H4 (cell line): ENCODE measurements at regions not wholly inside any gene's neighbourhood (a gene's known extent, or its start where the extent isn't known, plus 50 kb on each side); places are given as distances from the start of the nearest gene placed in this dataset.

Experiments used
- DNase-seq: peaks from one replicate; pipeline ENCODE4 v3.0.0-alpha.2; 2015; ENCODE audit warnings: low spot score

DNA sequence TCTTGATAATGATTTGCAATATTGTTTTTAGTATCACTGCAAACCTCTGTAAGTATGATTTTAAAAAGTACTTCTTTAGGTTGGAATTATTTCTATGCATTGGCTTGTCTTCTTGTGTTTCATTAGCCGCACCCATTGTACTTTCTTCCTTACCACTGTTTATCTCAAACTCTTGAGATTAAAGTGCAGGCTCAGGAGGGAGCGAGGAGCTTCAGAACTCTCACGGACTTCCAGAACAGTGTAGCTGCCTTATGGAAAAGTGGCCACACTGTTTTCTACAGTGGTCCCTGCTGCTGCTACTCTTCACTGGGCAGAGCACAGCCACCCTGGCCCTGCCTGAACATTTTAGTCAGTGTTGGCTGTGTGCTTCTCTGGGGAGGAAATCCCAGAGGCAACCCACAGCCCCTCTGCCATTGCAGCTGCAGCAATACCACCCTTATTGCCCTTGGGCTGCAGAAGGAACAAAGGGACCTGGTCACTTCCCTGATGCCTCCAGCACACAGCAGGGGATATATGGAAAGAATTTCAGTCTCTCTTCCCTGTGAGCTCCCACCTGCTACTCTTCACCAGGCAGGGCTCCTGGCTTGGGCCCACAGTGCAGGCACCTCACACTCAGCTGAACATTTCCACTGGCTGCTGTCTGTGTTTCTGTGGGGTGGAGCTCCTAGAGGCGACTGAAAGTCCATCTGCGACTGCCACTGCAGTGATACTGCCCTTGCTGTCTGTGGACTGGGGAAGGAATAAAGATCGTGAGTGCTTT, 91.7 kb upstream of the MAP3K4 start:
- no peak for DNase-seq

DNA sequence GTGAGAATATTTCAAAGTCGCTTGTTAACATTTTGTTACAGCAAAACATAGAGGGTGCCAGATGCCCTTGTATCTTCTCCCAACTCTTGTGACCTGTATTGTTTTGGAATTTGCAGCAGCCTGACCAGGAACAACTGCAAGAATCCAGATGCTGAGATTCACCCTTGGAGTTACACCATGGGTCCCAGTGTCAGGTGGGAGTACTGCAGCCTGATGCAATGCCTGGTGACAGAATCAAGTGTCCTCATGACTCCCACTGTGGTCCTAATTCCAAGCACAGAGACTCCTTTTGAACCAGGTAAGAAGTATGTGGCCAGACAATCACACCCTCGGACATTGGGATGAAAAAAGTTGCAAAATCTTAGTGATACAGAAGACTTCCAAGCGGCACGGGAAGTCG, 79.6 kb upstream of the MAP3K4 start:
- DNase-seq, result no peak

DNA sequence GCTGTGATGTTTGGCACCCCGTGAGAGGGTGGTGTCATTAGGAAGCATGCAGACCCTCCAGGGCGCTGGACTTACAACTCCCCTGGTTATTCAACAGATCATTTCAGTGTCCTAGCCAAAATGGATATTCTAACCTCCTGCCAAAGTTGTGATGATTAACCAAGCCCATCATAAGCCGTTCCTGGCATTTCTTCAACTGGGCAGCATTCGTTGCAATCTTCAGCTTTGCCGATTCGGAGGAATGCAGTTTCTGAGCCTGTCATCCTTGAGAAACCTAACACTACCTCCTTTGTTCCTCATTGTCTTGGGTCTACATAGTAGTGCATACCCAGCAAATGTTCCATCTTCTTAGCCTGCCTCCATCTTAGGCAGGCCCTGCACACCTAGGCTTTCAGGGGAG, 79.2 kb upstream of the MAP3K4 start:
- DNase-seq, result no peak

DNA sequence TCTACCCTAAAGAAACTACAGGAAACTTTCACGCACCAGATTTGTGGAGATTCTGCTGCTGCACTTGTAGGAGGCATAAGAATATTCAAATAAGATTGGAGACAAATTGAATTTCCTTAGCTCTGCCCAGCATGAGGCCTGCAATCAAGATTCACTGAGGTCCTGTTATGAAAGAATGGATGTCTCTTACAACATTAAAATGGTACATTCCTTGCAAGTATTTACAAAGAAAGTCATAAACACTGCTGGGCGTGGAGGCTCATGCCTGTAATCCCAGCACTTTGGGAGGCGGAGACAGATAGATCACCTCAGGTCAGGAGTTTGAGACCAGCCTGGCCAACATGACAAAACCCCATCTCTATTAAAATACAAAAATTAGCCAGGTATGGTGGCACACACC, 74.0 kb upstream of the MAP3K4 start:
- DNase-seq, result no peak

DNA sequence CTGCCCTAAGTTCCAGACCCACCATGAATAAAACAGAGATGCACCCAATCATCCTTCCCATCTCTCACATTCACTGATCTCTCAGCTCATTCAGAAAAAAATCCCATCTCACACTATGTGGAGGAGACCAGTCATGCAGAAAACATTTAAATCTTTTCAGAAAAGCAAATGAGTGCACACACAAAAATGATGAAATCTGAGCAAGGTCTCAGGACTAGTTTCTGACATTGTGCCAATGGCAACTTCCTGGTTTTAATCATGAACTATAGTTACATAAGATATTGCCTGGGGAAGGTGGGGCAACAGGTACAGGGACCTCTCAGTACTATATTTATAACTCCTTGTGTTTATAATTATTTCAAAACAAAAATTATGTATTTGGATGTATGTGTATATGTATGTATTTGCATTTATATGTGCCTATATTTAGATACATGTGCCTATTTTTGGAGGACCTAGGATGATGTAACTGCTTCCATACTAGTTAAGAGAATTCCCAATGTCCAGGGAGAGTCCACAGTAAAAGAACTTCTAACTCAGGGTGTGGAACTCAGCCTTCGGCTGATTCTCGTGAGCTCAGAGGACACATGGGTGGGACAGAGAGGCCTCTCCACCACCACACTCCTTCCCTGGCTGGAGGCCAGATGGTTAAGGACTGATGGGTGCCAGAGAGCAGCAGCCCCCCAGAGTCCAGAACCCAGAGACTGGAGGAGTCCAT, 71.7 kb upstream of the MAP3K4 start:
- DNase-seq, result peak; percentile 43

DNA sequence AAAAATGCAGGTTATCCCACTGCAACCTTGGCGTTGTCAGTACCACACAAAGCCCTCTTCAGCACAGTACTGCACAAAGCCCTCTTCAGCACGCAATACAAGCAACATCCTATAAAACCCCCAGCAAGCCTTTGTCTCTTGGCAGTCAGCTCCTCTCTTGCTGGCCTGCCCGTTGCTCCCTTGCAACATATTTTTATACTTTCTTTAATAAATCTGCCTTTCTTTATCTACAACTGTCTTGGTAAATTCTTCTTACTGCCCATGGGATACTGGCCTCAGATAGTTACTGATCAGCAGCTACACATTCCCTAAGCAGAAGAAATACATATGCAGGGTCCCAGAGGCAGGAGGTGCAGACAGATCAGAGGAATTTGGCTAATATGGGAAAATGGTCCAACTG, 70.5 kb upstream of the MAP3K4 start:
- no peak for DNase-seq

DNA sequence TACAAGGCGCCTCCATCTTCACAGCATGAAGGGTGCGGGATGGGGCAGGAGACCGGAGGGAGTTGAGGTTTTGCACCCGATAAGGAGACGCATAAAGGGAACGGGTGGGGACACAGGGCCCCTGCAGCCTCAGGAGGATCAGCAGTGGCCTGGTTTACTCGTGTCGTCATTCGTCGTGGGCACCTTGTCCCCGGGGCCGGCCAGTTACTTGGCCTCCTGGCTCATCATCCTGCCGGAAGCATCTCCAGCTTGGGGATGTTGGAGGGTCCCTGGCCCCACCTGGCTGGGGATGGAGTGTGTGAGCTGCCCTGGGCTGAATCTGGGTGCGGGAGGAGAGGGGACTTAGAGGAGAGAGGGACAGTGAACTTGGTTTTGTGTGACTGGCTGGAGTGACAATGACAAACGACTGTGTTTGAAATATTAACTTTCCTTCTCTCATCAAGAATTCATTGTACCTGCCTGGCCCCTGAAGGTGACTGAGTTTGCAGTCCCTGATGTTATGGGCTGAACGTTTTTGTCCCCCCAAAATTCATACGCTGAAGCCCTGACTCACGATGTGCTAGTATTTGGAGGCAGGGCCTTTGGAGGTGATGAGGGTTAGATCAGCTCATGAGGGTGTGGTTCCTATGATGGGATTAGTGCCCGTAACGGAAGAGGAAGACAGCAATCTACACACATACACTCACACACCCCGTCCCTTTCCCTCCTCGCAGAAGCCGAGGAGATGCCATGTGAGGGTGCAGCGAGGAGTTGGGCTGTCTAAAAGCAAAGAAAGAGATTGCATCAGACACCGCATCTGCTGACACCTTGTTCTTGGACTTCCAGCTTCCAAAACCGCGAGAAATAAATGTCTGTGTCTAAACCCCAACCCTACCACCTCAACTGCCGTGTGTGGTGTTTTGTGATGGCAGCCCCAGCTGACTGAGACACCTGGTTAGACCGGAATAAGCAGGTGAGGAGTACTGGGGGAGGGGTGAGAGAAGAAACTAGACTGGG, 65.0 kb upstream of the MAP3K4 start:
- no peak for DNase-seq

DNA sequence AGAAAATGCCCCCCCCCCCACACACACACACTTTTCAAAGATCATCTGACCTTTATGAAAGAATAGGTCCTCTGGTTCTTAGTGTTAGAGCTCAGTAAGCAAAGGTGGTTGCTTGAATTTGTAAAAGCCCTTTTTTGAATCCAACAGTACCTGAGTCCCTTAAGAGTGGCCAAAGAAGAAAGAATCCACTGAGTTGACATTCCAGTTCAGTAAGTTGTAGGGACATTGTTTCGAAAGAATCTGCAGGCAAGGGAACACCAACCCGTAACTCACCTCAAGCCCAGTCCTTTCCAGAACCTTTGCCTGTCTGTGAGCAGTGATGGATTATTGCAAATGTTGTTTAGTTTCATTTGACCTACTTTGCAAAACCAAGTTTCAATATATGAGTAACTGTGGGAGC, 64.2 kb upstream of the MAP3K4 start:
- no peak for DNase-seq

DNA sequence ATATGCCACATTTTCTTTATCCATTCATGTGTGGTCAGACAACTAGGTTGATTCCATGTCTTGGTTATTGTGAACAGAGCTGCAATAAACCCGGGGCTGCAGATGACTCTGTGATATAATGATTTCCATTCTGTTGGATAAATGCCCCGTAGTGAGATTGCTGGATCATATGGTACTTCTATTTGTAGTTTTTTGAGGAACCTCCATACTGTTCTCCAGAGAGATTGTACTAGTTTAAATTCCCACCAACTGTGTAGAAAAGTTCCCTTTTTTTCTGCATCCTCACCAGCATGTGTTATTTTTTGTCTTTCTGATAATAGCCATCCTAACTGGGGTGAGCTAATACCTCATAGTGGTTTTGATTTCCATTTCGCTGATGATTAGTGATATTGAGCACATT, 62.2 kb upstream of the MAP3K4 start:
- no peak for DNase-seq

DNA sequence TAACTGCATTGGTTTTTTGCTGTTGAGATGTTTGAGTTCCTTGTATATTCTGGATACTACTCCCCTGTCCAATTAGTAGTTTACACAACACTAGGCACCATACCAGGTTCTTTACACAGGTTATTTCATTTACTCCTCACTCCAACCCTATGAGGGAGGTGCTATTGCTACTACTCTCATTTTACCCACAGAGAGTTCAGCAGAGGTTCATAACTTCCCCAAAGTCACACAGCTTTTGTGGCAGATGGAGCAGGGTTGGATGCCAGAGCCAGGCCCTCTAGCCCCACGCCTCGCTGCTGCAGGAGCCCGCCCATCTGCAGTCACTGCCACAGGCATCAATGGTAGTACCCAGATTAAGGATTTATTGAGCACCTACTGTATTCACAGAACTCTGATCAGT, 61.7 kb upstream of the MAP3K4 start:
- DNase-seq, result no peak

DNA sequence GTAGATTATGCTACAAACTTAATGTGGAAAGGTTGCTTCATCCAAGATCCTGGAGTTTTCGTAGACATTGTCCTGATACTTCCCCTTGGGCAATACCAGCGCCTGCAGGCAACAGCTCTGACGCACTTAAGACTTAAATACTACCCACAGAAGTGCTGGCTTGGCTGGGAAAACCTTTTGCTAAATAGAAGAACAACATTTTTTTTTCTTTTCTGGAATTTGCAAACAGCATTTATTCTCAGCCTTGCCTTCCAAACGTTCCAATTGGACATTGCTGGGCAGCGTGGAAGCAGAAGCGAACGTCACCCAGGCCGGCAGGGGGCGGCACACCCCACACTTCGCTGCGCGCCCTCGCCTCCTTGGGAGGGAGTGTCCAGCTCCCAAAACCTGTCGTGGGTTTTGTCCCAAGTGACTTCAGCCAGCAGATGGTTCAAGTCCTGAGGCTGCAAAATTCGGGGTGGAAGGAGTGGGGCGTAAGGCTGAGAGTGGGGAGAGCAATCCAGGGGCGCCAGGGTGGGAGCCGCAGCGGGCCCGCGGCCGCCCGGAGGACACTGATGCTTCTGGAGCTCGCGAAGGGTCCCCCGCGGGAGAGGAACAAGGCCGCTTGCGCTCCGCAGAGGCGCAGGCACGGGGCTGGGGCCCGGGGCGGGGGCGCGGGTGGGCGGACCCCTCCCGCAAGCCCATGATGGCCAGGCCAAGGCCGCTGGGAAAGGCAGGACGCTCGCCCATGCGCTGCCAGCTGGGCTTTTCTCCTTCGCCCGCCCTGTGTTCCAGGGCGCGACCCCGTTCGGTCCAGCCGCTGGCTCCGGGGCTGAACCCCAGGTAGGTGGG, 60.8 kb upstream of the MAP3K4 start:
- DNase-seq, result peak; percentile 37

DNA sequence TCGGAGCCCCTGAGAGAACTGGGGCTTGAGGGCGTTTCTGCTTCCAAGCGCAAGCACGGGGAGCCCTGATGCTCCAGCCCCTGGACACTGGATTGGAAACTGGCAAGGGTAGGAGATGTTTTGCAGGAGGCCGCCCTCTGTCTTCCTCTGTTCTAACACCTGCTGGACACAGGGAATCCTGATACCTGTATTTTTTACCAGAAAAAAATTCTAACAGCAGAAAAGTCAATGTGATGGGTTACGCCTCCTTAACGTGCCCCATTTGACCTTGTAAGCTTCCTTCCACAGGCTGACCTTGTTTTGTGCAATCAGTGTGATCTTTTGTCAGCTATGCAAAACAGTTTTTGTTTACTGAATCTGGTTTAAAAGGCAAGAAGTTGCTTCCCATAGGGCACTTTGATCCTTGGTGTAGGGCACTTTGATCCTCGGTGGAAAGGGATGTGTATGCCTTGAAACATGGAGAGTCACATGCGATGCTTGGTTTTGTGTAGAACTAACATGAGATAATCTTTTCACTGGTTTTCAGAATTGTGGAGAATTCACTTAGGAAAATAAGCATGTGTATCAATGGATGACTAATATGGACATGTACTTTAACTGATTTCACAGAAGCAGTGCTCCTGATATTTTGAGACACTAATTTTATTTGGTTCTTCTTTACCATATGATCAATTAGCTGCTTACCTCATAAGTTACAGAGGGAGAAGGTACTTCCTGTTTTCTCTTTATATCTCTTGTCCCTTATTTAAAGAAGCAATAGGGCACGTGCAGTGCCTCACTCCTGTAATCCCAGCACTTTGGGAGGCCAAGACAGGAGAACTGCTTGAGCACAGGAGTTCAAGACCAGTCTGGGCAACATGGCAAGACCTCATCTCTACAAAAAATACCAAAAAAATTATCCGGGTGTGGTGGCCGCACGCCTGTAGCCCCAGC, 59.9 kb upstream of the MAP3K4 start:
- DNase-seq, result no peak

DNA sequence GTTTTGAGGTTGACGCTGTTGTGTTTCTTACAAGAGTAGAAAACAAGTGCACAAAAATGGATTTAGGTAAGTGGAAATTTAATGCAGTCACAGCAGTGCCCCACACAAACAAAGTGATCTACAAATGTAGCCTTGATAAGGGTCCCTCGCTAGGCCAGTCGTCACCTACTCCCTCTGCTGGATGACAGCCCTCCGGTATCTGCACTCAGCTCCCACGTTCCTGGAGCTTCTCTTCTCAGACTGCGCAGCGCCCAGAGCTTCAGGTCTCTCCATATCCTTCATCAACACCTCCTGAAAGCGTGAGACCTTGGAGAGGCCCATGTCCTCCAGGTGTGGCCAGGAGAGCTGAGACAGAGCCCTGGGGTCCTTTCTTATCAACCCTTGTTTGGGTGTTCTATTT, 58.3 kb upstream of the MAP3K4 start:
- no peak for DNase-seq

DNA sequence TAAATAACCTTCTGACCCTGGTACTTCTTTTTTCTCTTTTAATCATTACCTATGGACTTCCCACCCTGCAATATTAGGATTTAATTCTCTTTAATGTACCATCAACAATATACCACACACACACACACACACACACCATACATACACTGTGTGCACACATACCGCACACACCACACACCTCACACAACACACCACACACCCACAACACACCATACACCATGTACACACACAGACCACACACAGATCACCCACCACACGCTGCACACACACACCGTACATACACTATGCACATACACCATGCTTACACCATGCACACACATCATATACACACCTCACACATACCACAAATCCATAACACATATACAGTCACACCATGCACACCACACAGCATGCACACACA, 57.4 kb upstream of the MAP3K4 start:
- DNase-seq, result no peak

DNA sequence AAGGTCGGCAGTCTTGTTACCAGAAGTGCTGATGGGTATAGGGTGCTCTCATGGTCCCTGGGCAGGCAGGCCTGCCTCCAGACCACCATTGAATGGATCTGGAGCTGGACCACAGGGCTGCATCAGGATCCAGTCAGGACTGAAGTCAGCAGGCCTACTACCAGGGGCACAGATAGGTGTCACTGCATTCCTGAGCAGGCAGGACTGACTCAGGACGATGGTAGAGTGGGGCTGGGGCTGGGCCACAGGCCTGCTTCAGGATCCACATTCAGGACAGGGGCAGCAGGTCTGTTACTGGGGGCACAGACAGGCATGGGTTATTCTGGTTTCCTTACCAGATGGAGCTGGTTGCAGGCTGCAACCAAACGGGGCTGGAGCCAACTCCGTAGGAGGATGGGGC, 51.4 kb upstream of the MAP3K4 start:
- no peak for DNase-seq
